ENCODE measurements at regions not wholly inside any gene's neighbourhood (a gene's known extent, or its start where the extent isn't known, plus 50 kb on each side); places are given as distances from the start of the nearest gene placed in this dataset.

GRCh38 chr10:36636285-36636839 is 489.0 kb upstream of the ANKRD30A start:
- intact Hi-C loops (cut with DNase I), result no loop called here
- DNase-seq, result no peak
- Histone ChIP-seq H3K36me3 (no peaks in the 10 kb centered on the region), H3K27me3 (no peaks in the 10 kb centered on the region), H3K9me3 (peaks cover 0 to 4% (median 0%) of the 10 kb centered on the region in 12 donors), H3K27ac (no peak overlapping the region), H3K4me3 (no peak overlapping the region), H3K4me1 (no peaks in the 10 kb centered on the region)
- TF ChIP-seq POLR2A (IDR thresholded peaks at IDR 0.05) (no peak), CTCF (IDR thresholded peaks at IDR 0.05) (no peak)
- ATAC-seq, result no peak
- 52 to 68% (median 53%) methylated on average over 1 of the region's 1 CpG for WGBS, 4 donors

- no peaks in the 10 kb centered on the region for H3K27me3 ChIP-seq
- TF ChIP-seq POLR2A (IDR thresholded peaks at IDR 0.05) (no peak), CTCF (IDR thresholded peaks at IDR 0.05) (no peak)
- intact Hi-C loops (cut with DNase I), result no loop called here
- H3K9me3 ChIP-seq, result peaks cover 0 to 4% (median 0%) of the 10 kb centered on the region in 12 donors
- ATAC-seq, result no peak
- 50 to 62% (median 57%) methylated on average over 4 of the region's 4 CpGs for WGBS, 4 donors
- DNase-seq, result no peak
- H3K4me3 ChIP-seq, result no peak overlapping the region
- no peaks in the 10 kb centered on the region for H3K4me1 ChIP-seq
- H3K27ac ChIP-seq, result no peak overlapping the region
- H3K36me3 ChIP-seq, result no peaks in the 10 kb centered on the region
Measured at GRCh38 chr10:36634916-36635315, 490.5 kb upstream of the ANKRD30A start.

- no peaks in the 10 kb centered on the region for H3K4me1 ChIP-seq
- ATAC-seq, result no peak
- no peak for TF ChIP-seq CTCF (IDR thresholded peaks at IDR 0.05)
- no peak for TF ChIP-seq POLR2A (IDR thresholded peaks at IDR 0.05)
Measured at GRCh38 chr10:36630267-36630666, 495.1 kb upstream of the ANKRD30A start.

GRCh38 chr10:36629476-36629875 is 495.9 kb upstream of the ANKRD30A start:
- Histone ChIP-seq H3K4me3 (no peak overlapping the region), H3K9me3 (no peaks in the 10 kb centered on the region), H3K4me1 (no peaks in the 10 kb centered on the region), H3K36me3 (no peaks in the 10 kb centered on the region), H3K27ac (no peak overlapping the region), H3K27me3 (no peaks in the 10 kb centered on the region)
- TF ChIP-seq CTCF (IDR thresholded peaks at IDR 0.05) (no peak), POLR2A (IDR thresholded peaks at IDR 0.05) (no peak)
- WGBS, 4 donors, result 72 to 99% (median 87%) methylated on average over 2 of the region's 2 CpGs
- ATAC-seq (no peak), DNase-seq (no peak)
- intact Hi-C loops (cut with DNase I), result no loop called here

More at GRCh38 chr10:36630267-36630666, 495.1 kb upstream of the ANKRD30A start:
- H3K9me3 ChIP-seq, result no peaks in the 10 kb centered on the region
- intact Hi-C loops (cut with DNase I), result no loop called here
- no peak for DNase-seq
- WGBS, 4 donors, result 81 to 86% (median 82%) methylated on average over 3 of the region's 3 CpGs
- no peaks in the 10 kb centered on the region for H3K36me3 ChIP-seq
- no peak overlapping the region for H3K27ac ChIP-seq
- H3K27me3 ChIP-seq, result no peaks in the 10 kb centered on the region
- H3K4me3 ChIP-seq, result no peak overlapping the region
